Breast epithelium (tissue), 4 donors: ENCODE measurements at regions not wholly inside any gene's neighbourhood (a gene's known extent, or its start where the extent isn't known, plus 50 kb on each side); places are given as distances from the start of the nearest gene placed in this dataset.

Source experiments
- DNase-seq, 2 donors: peaks; one replicate each; pipeline ENCODE4 v3.0.0-alpha.2; 2019; ENCODE audit warnings: low spot score in 2 of 2
- H3K27ac ChIP-seq, 2 donors: fragments of 200-600 bp; sonication (generic) in 1 of 2; one replicate each; pipeline ENCODE4 v1.5.1; 2016 to 2019; ENCODE audit warnings: mild to moderate bottlenecking in 1 of 2
- H3K27me3 ChIP-seq, 2 donors: fragments of 200-600 bp; sonication (generic) in 1 of 2; one replicate each; pipeline versions ENCODE4 v1.5.1 to v1.6.0; 2017 to 2019; ENCODE audit warnings: control low read depth in 1 of 2, mild to moderate bottlenecking in 1 of 2
- H3K36me3 ChIP-seq: fragments of 200-600 bp; one replicate; pipeline ENCODE4 v1.5.1; 2019
- H3K4me1 ChIP-seq, 2 donors: fragments of 200-600 bp; sonication (generic); one replicate each; pipeline ENCODE4 v1.5.1; 2016 to 2019; ENCODE audit warnings: control low read depth in 1 of 2
- H3K4me3 ChIP-seq, 3 donors: fragments of 200-600 bp; sonication (generic); 1 replicate in 2 of 3; 2 replicates in 1 of 3; pipeline ENCODE4 v1.5.1; 2016 to 2019; ENCODE audit warnings: mild to moderate bottlenecking in 3 of 3, moderate library complexity in 2 of 3
- H3K9me3 ChIP-seq, 2 donors: fragments of 200-600 bp; sonication (generic) in 1 of 2; one replicate each; pipeline ENCODE4 v1.5.1; 2016 to 2019; ENCODE audit warnings: control low read depth in 1 of 2
- CTCF ChIP-seq, 3 donors: fragments of 450-650 bp; IDR thresholded peaks; one replicate each; pipeline ENCODE4 v1.5.1; 2016 to 2017; ENCODE audit warnings: antibody characterized with exemption in 3 of 3, mild to moderate bottlenecking in 3 of 3, moderate library complexity in 3 of 3
- POLR2A ChIP-seq: fragments of 450-650 bp; IDR thresholded peaks from one replicate; pipeline ENCODE4 v1.6.1; 2016; ENCODE audit warnings: antibody characterized with exemption, mild to moderate bottlenecking, moderate library complexity
- POLR2AphosphoS5 ChIP-seq, 3 donors: sonication (generic); formaldehyde crosslinking; IDR thresholded peaks; one replicate each; pipeline ENCODE4 v1.6.1; 2017; ENCODE audit warnings: antibody characterized with exemption in 3 of 3
- intact Hi-C: fragments of 100-400 bp; cut with DNase I; formaldehyde crosslinking; loops from one replicate; pipeline ENCODE4 v1.15.1; 2023; ENCODE audit warnings: low total_unique reads

GRCh38 chr2:234835738-234836137 is 116.1 kb upstream of the SH3BP4 start:
- Histone ChIP-seq H3K9me3 (no peaks in the 10 kb centered on the region), H3K36me3 (no peaks in the 10 kb centered on the region), H3K4me1 (no peaks in the 10 kb centered on the region), H3K27ac (no peak overlapping the region), H3K4me3 (no peak overlapping the region), H3K27me3 (no peaks in the 10 kb centered on the region)
- intact Hi-C loops, result no loop called here
- DNase-seq, result no peak
- TF ChIP-seq POLR2AphosphoS5 (IDR thresholded peaks at IDR 0.05), result no peak
- no peak for TF ChIP-seq CTCF (IDR thresholded peaks at IDR 0.05)
- no peak for TF ChIP-seq POLR2A

GRCh38 chr2:234834228-234834923 is 117.4 kb upstream of the SH3BP4 start:
- no peak for DNase-seq
- H3K4me3 ChIP-seq, result no peak overlapping the region
- no peaks in the 10 kb centered on the region for H3K4me1 ChIP-seq
- no peaks in the 10 kb centered on the region for H3K27me3 ChIP-seq
- H3K27ac ChIP-seq, result no peak overlapping the region
- H3K36me3 ChIP-seq, result no peaks in the 10 kb centered on the region
- TF ChIP-seq POLR2AphosphoS5 (IDR thresholded peaks at IDR 0.05) (no peak), POLR2A (no peak), CTCF (IDR thresholded peaks at IDR 0.05) (no peak)
- no peaks in the 10 kb centered on the region for H3K9me3 ChIP-seq
- intact Hi-C loops, result no loop called here

DNA sequence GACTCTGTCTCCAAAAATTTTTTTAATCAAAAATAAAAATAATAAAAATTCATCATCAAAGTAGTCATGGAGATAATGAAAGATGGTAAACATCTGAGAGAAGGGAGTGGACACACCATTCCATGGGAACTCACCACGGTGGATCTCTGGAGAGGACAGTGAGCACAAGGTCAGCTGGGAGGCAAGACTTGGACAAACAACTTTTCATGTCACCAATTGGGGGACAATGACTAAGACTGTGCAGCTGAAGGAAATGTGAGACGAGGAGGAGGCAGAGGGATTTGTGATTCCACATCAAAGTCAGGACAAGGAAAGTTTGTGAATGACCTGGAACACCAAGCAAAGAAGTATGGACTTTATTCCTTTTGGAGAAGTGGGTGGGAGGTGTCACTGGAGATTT is 121.0 kb upstream of the SH3BP4 start:
- DNase-seq, result no peak
- Histone ChIP-seq H3K9me3 (no peaks in the 10 kb centered on the region), H3K4me3 (no peak overlapping the region), H3K36me3 (no peaks in the 10 kb centered on the region), H3K27ac (no peak overlapping the region), H3K27me3 (no peaks in the 10 kb centered on the region), H3K4me1 (no peaks in the 10 kb centered on the region)
- TF ChIP-seq POLR2A (no peak), CTCF (IDR thresholded peaks at IDR 0.05) (no peak), POLR2AphosphoS5 (IDR thresholded peaks at IDR 0.05) (no peak)
- intact Hi-C loops, result no loop called here

GRCh38 chr2:234829074-234829455 is 122.8 kb upstream of the SH3BP4 start:
- Histone ChIP-seq H3K9me3 (no peaks in the 10 kb centered on the region), H3K36me3 (no peaks in the 10 kb centered on the region), H3K27ac (no peak overlapping the region), H3K4me3 (no peak overlapping the region), H3K4me1 (no peaks in the 10 kb centered on the region), H3K27me3 (no peaks in the 10 kb centered on the region)
- intact Hi-C loops, result no loop called here
- DNase-seq, result no peak
- TF ChIP-seq POLR2AphosphoS5 (IDR thresholded peaks at IDR 0.05), result no peak

DNA sequence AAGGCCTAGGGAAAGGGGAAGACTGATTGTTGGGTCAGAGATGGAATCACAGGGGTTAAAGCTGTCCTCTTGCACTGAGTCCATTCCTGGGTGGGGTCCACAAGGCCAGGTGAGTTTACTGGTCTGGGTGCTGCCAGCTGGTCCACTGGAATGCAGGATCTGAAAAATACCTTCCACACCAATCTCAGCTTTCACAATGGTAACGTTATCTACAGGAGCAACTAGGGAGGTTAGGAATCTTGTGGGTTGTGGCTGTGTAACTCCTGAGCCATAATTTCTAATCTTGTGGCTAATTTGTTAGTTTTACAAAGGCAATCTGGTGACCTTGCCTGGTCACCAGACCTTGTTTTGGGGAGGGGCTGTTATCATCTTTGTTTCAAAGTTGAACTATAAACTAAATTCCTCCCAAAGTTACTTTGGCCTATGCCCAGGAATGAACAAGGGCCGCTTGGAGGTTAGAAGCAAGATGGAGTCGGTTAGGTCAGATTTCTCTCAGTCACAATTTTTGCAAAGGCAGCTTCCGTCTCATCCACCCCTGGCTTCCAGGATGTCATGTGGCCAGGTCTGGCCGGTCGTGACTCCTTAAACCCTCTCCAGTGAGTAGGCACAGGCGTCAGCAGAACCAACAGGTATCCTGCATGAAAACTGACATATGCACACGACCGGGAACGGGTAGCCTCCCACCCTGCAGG is 123.3 kb upstream of the SH3BP4 start:
- intact Hi-C loops, result no loop called here
- Histone ChIP-seq H3K9me3 (no peaks in the 10 kb centered on the region), H3K36me3 (no peaks in the 10 kb centered on the region), H3K27me3 (no peaks in the 10 kb centered on the region), H3K4me1 (no peaks in the 10 kb centered on the region), H3K27ac (no peak overlapping the region), H3K4me3 (no peak overlapping the region)
- no peak for DNase-seq
- no peak for TF ChIP-seq CTCF (IDR thresholded peaks at IDR 0.05)
- no peak for TF ChIP-seq POLR2A
- TF ChIP-seq POLR2AphosphoS5 (IDR thresholded peaks at IDR 0.05), result no peak
